ENCODE measurements at regions not wholly inside any gene's neighbourhood (a gene's known extent, or its start where the extent isn't known, plus 50 kb on each side); places are given as distances from the start of the nearest gene placed in this dataset.

DNA sequence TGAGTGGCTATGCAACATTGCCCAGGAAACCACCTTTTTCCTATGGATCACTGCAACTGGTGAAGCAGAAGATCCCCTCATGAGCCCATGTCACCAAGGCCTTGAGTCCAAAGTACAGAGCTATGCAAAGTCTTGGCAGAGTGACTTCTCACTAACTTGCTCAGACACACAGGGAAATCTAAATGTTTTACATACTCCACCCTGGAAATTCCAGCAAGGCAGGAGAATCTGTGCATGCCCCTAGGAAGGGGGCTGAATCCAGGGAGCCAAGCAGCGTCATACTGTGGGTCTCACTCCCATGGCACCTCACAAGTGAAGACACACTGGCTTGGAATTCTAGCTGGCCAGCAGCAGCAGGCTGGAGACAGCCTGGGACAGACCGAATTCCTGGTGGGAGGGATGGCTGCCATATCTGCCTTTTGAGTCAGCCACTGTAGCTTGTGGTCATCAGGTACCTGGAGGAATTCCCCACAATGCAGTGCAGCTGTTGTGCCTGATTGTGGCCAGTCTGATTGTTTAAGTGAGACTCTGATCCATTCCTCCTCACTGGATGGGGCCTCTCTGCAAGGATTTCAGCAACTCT, 1817.4 kb downstream of the SUCLG1 start:
- no peak for TF ChIP-seq NFIC (IDR thresholded peaks at IDR 0.05)
- TF ChIP-seq TEAD4 (IDR thresholded peaks at IDR 0.05) = no peak
- no peak for TF ChIP-seq FOXM1 (IDR thresholded peaks at IDR 0.05; ENCODE audit: borderline replicate concordance, low read depth)
- TF ChIP-seq TAF1 (IDR thresholded peaks at IDR 0.05; ENCODE audit: low read depth) = no peak
- TF ChIP-seq CREB1 (IDR thresholded peaks at IDR 0.05; ENCODE audit: low read depth) = no peak
- TF ChIP-seq, protein P1, sequence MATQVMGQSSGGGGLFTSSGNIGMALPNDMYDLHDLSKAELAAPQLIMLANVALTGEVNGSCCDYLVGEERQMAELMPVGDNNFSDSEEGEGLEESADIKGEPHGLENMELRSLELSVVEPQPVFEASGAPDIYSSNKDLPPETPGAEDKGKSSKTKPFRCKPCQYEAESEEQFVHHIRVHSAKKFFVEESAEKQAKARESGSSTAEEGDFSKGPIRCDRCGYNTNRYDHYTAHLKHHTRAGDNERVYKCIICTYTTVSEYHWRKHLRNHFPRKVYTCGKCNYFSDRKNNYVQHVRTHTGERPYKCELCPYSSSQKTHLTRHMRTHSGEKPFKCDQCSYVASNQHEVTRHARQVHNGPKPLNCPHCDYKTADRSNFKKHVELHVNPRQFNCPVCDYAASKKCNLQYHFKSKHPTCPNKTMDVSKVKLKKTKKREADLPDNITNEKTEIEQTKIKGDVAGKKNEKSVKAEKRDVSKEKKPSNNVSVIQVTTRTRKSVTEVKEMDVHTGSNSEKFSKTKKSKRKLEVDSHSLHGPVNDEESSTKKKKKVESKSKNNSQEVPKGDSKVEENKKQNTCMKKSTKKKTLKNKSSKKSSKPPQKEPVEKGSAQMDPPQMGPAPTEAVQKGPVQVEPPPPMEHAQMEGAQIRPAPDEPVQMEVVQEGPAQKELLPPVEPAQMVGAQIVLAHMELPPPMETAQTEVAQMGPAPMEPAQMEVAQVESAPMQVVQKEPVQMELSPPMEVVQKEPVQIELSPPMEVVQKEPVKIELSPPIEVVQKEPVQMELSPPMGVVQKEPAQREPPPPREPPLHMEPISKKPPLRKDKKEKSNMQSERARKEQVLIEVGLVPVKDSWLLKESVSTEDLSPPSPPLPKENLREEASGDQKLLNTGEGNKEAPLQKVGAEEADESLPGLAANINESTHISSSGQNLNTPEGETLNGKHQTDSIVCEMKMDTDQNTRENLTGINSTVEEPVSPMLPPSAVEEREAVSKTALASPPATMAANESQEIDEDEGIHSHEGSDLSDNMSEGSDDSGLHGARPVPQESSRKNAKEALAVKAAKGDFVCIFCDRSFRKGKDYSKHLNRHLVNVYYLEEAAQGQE (IDR thresholded peaks at IDR 0.05; ENCODE audit: low read depth) = no peak
- TF ChIP-seq TCF12 (IDR thresholded peaks at IDR 0.05; ENCODE audit: low read depth) = no peak
- TF ChIP-seq, protein P2, sequence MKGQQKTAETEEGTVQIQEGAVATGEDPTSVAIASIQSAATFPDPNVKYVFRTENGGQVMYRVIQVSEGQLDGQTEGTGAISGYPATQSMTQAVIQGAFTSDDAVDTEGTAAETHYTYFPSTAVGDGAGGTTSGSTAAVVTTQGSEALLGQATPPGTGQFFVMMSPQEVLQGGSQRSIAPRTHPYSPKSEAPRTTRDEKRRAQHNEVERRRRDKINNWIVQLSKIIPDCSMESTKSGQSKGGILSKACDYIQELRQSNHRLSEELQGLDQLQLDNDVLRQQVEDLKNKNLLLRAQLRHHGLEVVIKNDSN (IDR thresholded peaks at IDR 0.05) = no peak

DNA sequence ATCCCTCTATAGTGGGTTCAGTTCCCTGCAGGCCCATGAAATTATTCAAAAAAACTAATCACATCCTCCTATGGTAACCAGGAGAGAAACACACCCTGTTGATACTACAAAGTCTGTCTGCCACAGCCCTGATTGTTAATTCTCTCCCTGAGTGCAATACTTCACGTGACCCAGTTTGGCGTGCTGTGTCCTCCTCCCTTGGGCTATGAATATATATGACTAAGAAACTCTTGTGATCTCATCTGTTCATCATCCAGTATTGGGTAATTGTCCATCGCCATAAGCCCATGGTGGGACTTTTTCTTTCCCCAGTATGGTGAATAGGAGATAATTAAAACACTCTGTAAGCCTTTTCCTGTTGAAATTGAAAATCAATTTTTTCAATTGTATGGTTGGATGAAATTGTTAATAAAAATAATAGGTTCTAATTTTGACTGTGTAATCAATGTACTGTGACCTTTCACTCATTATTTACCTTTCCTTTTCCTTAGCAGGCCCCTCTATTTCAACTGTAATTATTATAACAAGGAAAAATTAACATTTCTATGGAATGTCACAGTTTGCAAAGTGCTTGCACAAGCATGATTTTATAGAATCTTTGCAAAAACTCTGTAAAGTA, 1822.6 kb downstream of the SUCLG1 start:
- no peak for TF ChIP-seq TCF12 (IDR thresholded peaks at IDR 0.05; ENCODE audit: low read depth)
- no peak for TF ChIP-seq EGR1 (IDR thresholded peaks at IDR 0.05)
- TF ChIP-seq CREB1 (IDR thresholded peaks at IDR 0.05; ENCODE audit: low read depth) = no peak
- TF ChIP-seq RAD21 (IDR thresholded peaks at IDR 0.05; ENCODE audit: low read depth) = no peak
- TF ChIP-seq NFIC (IDR thresholded peaks at IDR 0.05) = no peak
- TF ChIP-seq TAF1 (IDR thresholded peaks at IDR 0.05; ENCODE audit: low read depth) = no peak
- no peak for TF ChIP-seq FOXM1 (IDR thresholded peaks at IDR 0.05; ENCODE audit: borderline replicate concordance, low read depth)
- TF ChIP-seq ZBTB7A (IDR thresholded peaks at IDR 0.05; ENCODE audit: low read depth) = no peak
- TF ChIP-seq TEAD4 (IDR thresholded peaks at IDR 0.05) = no peak
- TF ChIP-seq, protein P1 (IDR thresholded peaks at IDR 0.05; ENCODE audit: low read depth) = no peak
- TF ChIP-seq CEBPB (IDR thresholded peaks at IDR 0.05) = no peak
- no peak for TF ChIP-seq EP300 (IDR thresholded peaks at IDR 0.05; ENCODE audit: borderline replicate concordance)
- TF ChIP-seq, protein P2 (IDR thresholded peaks at IDR 0.05) = no peak
- TF ChIP-seq, protein P3, sequence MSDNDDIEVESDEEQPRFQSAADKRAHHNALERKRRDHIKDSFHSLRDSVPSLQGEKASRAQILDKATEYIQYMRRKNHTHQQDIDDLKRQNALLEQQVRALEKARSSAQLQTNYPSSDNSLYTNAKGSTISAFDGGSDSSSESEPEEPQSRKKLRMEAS (IDR thresholded peaks at IDR 0.05) = no peak
- no peak for TF ChIP-seq YY1 (IDR thresholded peaks at IDR 0.05; ENCODE audit: low read depth)

DNA sequence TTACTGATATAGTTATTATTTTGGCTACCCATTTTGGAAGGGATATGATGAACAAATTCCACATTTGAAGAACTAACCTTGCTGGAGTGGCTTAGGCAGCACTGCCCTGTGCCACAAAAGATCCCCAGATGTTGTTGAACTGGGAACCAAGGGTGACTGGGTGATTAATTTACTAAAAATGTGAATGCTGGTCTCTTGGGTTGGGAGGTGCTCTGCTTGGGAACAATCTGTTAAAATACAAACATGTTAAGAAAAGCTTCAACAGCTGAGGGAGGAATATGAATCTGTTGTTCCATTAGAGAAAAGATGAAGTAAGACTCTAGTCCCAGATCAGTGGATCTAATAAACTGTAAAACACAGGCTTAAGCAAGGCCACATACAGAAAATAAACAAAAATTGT, 1860.1 kb downstream of the SUCLG1 start:
- TF ChIP-seq, protein P2 (IDR thresholded peaks at IDR 0.05) = no peak
- TF ChIP-seq RAD21 (IDR thresholded peaks at IDR 0.05; ENCODE audit: low read depth) = no peak

DNA sequence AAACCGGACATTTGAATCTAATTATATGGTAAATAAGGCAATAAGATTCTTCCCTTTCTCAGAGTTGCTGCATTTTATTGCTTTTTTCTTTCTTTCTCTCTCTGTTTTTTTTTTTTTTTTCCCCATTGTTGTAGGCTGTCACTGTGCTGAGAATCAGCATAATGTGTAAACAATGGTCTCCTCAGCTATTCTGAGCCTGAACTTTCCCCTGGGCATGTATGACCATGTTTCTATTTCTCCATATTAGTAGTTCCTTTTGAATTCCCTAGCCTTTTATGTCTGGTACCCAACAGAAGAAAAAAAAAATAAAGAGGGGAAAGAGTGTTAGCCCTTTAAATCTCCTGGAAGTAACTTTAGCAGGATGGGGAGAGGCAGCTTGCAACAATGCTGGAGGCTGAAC, 1862.5 kb downstream of the SUCLG1 start:
- TF ChIP-seq, protein P2 (IDR thresholded peaks at IDR 0.05) = no peak
- TF ChIP-seq RAD21 (IDR thresholded peaks at IDR 0.05; ENCODE audit: low read depth) (no peak), CREB1 (IDR thresholded peaks at IDR 0.05; ENCODE audit: low read depth) (no peak), TAF1 (IDR thresholded peaks at IDR 0.05; ENCODE audit: low read depth) (no peak), ZBTB7A (IDR thresholded peaks at IDR 0.05; ENCODE audit: low read depth) (no peak), FOXM1 (IDR thresholded peaks at IDR 0.05; ENCODE audit: borderline replicate concordance, low read depth) (no peak), EP300 (IDR thresholded peaks at IDR 0.05; ENCODE audit: borderline replicate concordance) (no peak), TEAD4 (IDR thresholded peaks at IDR 0.05) (no peak), YY1 (IDR thresholded peaks at IDR 0.05; ENCODE audit: low read depth) (no peak)

DNA sequence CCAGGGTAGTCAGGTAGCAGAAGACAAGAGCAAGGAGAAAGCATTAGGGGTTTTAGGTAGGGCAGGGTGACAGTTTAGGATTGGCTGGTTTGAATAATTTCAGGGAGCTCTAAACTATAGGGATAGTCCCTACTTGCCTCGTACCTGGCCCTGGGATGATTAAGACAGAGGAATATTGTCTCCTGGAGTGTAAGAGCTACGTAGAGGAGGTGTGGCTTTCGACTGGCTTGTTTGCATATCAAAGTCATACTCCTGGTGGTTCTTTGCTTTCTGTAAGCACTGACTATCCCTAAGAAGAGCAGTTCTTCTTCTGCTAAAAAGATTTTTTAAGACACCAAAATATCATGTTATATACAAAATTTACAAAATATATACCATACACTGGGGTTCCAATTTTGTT, 1867.4 kb downstream of the SUCLG1 start:
- TF ChIP-seq ZBTB7A (IDR thresholded peaks at IDR 0.05; ENCODE audit: low read depth) = no peak
- TF ChIP-seq, protein P1 (IDR thresholded peaks at IDR 0.05; ENCODE audit: low read depth) = no peak
- TF ChIP-seq YY1 (IDR thresholded peaks at IDR 0.05; ENCODE audit: low read depth) = no peak
- TF ChIP-seq, protein P2 (IDR thresholded peaks at IDR 0.05) = no peak
- TF ChIP-seq, protein P3 (IDR thresholded peaks at IDR 0.05) = no peak
- TF ChIP-seq CREB1 (IDR thresholded peaks at IDR 0.05; ENCODE audit: low read depth) = no peak
- TF ChIP-seq EP300 (IDR thresholded peaks at IDR 0.05; ENCODE audit: borderline replicate concordance) = no peak
- no peak for TF ChIP-seq EGR1 (IDR thresholded peaks at IDR 0.05)
- no peak for TF ChIP-seq CEBPB (IDR thresholded peaks at IDR 0.05)
- no peak for TF ChIP-seq TAF1 (IDR thresholded peaks at IDR 0.05; ENCODE audit: low read depth)
- no peak for TF ChIP-seq TCF12 (IDR thresholded peaks at IDR 0.05; ENCODE audit: low read depth)
